GM10266 (cell line): ENCODE measurements at regions not wholly inside any gene's neighbourhood (a gene's known extent, or its start where the extent isn't known, plus 50 kb on each side); places are given as distances from the start of the nearest gene placed in this dataset.

Source experiments
- DNase-seq: peaks from one replicate; pipeline ENCODE4 v3.0.0; 2012; ENCODE audit errors: extremely low spot score
- TF ChIP-seq, protein P1 (sequence below): IDR thresholded peaks from 2 replicates; pipeline ENCODE4 v1.5.1; 2012; ENCODE audit warnings: mild to moderate bottlenecking, low read depth; ENCODE audit not compliant: control insufficient read depth, insufficient read depth; ENCODE audit errors: missing control alignments

DNA sequence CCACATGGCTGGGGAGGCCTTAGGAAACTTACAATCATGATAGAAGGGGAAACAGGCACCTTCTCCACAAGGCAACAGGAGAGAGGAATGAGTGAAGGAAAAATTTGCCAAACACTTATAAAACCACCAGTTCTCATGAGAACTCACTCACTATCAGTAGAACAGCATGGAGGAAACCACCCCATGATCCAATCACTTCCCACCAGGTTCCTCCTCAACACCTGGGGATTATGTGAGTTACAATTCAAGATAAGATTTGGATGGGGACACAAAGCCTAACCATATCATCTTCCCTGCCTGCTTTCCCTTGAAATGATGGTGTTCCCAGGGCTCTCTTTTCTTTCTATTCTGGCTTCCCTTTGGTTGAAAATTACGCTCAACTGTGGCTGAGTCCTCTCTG lies 262.7 kb upstream of the HABP2 start:
- TF ChIP-seq, protein P1, sequence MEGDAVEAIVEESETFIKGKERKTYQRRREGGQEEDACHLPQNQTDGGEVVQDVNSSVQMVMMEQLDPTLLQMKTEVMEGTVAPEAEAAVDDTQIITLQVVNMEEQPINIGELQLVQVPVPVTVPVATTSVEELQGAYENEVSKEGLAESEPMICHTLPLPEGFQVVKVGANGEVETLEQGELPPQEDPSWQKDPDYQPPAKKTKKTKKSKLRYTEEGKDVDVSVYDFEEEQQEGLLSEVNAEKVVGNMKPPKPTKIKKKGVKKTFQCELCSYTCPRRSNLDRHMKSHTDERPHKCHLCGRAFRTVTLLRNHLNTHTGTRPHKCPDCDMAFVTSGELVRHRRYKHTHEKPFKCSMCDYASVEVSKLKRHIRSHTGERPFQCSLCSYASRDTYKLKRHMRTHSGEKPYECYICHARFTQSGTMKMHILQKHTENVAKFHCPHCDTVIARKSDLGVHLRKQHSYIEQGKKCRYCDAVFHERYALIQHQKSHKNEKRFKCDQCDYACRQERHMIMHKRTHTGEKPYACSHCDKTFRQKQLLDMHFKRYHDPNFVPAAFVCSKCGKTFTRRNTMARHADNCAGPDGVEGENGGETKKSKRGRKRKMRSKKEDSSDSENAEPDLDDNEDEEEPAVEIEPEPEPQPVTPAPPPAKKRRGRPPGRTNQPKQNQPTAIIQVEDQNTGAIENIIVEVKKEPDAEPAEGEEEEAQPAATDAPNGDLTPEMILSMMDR, result no peak
- no peak for DNase-seq

DNA sequence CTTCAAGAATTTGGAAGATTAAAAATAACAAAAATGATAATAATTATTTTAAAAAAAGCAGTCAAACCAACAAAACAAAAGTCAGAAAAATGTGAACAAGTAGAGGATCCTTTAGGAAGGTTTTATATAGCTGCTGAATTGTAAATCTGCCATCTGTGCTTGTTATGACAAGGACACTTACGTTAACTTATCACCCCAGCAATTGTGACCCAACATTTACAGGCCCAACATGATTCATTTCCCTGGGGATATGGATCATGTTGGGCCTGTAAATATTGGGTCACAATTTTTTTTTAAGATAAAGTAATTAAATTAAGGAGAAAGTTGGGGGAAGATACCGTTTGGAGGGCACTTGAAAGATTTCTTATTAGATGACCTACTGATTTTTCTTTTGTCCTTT lies 261.4 kb upstream of the HABP2 start:
- DNase-seq, result no peak
- TF ChIP-seq, protein P1, result no peak

DNA sequence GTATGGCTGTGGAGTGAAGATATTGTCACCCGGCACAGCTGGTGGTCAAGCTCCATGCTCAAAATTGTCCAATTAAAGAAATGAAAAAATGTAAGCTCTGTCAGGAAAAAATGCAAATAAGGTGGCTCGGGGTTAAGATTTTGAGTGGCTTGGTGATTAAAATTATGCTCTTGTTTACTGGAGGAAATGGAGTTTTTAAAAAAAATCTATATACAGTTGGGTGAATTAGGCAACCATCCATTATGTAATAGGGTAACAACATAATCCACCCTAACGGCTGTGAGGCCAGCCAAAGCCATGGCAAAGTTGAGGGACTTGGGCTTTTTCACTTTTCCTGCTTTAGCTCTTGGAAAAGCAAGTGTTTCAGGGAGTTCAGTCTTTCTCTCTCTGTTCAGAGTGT lies 260.8 kb upstream of the HABP2 start:
- TF ChIP-seq, protein P1, result no peak
- DNase-seq, result no peak

DNA sequence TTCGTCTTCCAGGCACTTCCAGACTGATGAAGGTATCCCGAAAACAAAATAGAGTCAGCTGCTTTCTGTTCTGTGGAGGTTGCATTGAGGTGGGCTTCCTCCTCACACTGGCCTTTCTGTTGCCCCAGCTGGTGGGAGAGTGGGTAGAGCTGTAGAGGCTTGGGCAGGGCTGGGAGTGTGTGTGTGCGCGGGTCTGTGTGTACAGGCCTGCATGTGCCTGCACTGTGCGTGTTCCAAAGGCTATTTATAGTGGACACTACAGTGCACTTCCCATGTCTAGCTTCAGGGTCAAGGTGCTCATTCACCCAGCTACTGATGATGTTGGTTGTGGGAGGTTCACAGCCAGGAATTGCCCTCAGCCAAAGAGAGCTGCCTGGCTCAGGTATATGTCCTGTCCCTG lies 260.1 kb upstream of the HABP2 start:
- TF ChIP-seq, protein P1, result no peak
- DNase-seq, result no peak

DNA sequence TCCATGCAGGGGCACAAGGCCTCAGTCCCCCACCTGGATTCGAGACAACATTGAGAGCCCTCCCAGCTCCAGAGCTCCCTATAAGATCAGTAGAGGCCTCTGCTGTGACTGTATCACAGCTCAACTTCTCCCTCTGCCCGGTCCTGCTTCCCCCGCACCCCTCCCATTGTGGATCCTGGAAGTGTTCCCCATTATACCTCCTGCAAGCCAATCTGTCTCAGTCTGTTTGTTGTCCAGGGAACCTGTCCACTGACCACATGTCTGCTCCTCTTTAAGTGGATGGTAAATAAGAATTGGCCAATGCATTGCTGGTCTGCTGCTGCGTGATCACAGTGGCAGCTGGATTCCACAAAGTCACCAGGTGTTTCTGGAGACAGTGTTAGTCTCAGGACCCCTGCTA lies 259.7 kb upstream of the HABP2 start:
- TF ChIP-seq, protein P1, result no peak
- no peak for DNase-seq

DNA sequence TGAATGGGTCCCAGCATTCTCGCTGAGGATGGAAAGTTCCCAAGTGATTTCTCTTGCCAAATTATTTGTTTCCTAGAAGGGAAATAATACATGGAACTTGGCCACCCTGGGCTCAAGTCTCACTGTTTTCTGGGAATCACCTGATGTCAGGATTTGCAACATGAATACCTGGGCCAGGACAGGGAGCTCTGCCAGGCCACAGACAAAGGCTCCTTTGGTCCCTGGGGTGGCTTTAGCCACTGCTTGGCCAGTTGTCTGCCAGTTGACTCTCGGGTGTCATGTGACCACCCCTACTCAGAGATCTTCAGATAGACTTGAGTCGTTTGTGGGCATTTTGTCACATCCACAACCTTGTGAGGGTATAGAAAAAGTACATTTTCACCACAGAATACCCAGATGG lies 258.0 kb upstream of the HABP2 start:
- TF ChIP-seq, protein P1, result no peak
- DNase-seq, result no peak

DNA sequence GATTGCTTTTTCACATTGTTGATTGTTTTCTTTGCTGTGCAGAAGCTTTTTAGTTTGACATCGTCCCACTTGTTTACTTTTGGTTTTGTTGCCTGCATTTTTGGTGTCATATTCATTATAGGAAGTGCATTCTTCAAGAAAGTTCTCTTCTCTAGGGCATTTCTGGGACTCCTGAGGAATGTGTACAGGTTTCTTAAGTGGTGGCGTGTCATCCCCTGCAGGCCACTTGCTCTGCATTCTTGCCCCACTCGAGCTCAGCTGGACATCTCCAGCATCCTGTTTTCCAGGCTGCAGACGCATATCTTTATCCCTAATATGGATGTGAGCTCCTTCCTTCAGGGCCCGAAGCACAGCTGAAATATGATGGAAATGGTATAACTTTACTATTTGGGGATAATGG lies 255.6 kb upstream of the HABP2 start:
- no peak for DNase-seq
- TF ChIP-seq, protein P1, result no peak

DNA sequence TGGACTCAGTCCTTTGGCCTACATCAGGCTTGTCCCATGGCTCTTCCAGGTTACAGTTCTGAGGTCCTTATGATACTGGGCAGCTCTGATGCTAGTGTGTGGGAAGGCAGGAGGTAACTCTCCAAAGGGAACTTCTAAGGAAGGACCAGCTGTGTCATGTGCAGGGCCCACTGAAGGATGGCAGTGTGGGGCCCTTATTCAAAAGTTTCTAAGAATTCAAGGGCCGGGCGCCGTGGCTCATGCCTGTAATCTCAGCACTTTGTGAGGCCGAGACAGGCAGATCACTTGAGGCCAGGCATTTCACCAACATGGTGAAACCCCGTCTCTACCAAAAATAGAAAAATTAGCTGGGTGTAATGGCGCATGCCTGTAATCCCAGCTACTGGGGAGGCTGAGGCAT lies 254.2 kb upstream of the HABP2 start:
- TF ChIP-seq, protein P1, result no peak
- DNase-seq, result no peak
